Posterior vena cava (tissue), 2 donors: ENCODE measurements at regions not wholly inside any gene's neighbourhood (a gene's known extent, or its start where the extent isn't known, plus 50 kb on each side); places are given as distances from the start of the nearest gene placed in this dataset.
A peak's percentile ranks its signal among the peaks of the same experiment; 100 is the strongest.
"Not testable (repeated sequence)": the region's sequence is repeated elsewhere in the genome, so short reads cannot be mapped to it uniquely, and the experiment has no call there.

Source experiments
- DNase-seq: peaks from one replicate; pipeline ENCODE4 v3.0.0-alpha.2; 2020; ENCODE audit warnings: low spot score
- intact Hi-C, 2 donors: fragments of 100-400 bp; cut with DNase I; formaldehyde crosslinking; loops; one replicate each; pipeline versions ENCODE4 v1.14.1 to v1.14.2; 2022 to 2023
- donor health status: DM: yes; HTN: yes; CAD: no.
- donor health status: DM: yes; HTN: yes; CAD: no.

DNA sequence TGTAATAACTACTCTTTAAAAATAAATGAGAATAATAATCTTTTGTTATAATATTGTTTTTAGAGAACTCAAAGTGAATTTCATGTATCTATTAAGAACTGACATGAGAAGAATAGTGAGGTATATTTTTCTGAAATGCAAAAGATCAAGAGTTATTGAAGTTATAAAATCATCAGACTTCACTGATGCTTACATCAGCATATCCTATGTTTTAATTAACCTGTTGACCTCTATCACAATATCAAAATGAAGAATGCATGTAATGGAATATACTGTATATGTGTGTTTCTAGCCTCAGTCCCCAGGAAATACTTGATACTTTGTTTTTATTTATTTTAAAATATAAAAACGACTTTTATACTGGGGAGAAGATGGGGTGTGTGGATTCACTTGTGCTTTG is 533.1 kb downstream of the KCTD16 start:
- DNase-seq: no peak
- intact Hi-C loops: no loop called here

DNA sequence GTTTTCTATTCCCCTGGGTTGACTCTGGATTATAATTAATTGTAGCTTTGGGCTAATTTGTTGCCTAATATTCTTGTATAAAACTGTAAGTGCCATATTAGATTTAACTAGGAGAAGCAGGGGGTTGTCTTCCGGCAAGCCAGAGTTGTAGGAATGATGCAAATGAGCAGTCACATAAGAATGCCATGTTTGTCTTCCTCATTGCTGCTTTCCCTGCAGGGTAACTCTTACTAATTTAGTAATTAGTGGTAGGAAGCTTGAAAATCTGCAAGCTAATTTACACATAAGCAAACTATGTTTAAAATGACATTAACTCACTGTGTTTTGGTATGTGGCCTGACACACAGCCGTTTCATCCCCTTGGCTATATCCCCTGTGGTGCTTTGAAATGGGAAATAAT is 527.8 kb downstream of the KCTD16 start:
- intact Hi-C loops: no loop called here
- DNase-seq: no peak

DNA sequence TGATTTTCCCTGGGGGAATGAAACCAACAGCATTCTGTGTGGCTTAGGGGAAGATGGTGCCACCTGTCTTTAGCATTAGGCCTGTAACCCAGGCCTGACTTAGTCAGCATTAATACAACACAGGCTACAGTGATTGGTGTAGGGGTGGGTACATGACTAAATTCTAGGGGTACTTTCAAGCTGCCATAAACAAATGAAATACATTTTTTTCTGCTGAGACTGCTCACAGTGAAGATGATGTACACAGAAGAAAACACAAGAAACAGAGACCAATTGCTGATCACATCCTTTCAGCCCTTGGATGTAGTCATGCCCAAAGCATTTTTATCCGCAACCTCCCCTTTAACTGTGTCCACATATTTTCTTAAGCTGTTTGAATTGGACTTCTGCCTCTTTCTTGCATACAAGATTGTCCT is 527.2 kb downstream of the KCTD16 start:
- DNase-seq: no peak
- intact Hi-C loops: no loop called here

DNA sequence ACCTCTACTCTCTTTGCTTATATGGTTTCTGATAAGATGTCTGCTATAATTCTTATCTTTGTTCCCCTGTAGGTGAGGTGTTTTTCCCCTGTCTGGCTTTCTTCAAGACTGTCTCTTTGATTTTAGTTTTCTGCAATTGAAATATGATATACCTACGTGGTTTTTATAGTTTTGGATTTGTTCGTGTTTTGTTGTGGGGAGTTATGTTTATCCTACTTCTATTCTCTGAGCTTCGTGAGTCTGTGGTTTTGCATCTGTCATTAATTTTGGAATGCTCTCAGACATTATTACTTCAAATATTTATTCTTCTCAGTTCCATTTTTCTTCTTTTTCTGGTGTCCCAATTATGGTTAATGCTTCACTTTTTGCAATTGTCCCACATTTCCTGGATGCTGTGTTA is 521.3 kb downstream of the KCTD16 start:
- DNase-seq: no peak
- intact Hi-C loops: no loop called here

DNA sequence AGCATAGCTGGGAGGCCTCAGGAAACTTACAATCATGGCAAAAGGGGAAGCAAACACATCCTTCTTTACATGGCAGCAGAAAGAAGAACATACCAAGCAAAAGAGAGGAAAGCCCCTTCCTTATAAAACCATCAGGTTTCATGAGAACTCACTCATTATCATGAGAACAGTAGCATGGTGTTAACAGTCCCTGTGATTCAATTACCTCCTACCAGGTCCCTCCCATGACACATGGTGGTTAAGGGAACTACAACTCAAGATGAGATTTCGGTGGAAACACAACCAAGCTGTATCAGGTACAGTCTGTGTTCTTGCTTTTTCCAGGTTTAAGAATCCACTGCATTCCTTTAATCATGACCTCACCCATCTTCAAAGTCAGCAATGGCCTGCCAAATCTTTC is 514.2 kb downstream of the KCTD16 start:
- DNase-seq: no peak
- intact Hi-C loops: no loop called here

DNA sequence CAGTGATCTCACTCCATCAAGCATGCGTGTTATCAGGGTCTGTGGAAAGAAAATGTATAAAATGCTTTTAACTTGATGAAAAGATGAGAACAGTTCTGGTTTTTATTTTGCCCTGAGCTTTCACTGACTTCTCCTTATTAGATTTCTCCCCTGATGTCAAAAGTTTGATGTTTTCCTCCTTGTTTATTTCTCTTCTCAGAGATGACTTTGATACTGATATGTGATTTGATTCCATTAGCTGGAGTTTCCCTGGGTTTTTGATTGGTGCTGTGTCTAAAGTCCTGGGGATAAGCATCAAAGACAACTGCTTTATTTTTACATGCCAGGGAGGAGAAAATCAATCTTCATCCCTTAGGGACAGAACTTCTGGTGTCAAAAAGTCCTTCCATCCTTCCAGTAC is 510.0 kb downstream of the KCTD16 start:
- intact Hi-C loops: no loop called here
- no peak for DNase-seq

DNA sequence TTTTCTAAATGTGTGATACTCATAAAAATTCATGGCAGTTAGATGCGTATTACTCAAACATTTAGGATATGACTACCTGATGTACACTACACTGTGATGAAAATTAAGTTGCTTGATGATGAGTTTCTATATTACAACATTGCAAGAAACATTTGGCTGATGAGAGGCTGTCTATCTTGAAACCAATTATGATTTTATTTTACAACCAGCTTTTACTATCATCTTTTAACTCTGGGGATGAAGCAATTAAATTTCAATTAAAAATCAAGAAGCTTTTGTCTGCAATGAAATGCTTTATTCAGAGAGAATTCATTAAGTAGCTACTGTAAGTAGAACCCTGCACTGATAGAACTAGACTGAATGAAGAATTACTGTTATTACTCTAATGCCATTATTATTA is 500.4 kb downstream of the KCTD16 start:
- DNase-seq: no peak
- intact Hi-C loops: no loop called here

DNA sequence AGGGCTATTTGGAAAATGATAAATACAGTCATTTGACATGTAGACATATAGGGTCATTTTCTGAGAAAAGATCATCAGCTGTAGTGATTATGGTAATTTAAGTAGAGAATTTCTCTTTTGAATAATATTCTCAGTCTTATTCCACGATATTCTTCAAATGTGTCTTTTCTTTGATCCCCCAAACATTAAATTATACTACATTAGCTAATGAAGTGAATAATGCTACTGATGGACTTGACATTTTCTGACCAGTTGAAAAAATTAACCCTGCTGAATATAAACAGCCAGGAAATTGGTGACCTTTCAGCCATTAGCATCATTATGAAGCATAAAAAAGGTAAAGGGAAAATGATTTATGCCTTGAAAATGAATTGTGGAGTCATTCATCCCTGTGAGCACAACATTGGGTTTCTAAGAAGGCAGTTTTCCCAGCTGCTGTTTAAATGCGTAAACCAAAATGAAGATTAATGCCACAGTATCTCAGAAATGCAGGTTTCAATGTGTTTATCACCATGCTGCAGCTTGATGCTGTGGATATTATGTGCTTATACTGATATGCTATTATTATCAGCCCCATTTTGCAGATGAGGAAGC is 489.1 kb downstream of the KCTD16 start:
- intact Hi-C loops: no loop called here
- DNase-seq: no peak

DNA sequence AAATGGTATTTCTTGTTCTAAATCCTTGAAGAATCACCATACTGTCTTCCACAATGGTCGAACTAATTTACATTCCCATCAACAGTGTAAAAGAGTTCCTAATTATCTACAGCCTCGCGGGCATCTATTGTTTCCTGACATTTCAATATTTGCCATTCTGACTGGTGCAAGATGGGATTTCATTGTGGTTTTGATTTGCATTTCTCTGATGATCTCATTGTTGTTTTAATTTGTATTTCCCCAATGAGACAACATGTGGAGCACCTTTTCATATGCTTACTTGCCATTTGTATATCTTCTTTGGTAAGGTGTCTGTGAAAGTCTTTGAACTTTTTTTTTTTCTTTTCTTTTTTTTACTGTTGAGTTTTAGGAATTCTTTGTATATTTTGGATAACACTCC is 473.6 kb downstream of the KCTD16 start:
- no peak for DNase-seq
- intact Hi-C loops: no loop called here

DNA sequence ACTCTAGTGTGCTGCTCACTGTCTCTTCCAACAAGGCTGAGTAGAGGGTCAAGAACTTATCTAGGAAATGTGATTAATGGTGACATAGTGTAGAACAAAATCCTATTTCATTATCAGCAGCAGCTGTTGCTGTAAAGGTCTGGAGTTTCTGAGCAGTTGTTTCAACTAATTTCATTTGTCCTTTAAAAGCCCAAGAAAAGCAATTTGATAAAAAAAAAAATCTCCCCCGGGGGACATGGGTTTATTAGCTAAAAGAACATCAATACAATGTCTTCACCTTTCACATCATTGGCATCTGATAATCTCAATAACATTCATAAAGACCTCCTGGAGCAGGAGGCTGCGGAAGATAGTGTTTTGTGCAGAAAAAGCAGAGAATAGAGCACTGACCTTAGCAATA is 468.1 kb downstream of the KCTD16 start:
- intact Hi-C loops: no loop called here
- no peak for DNase-seq

DNA sequence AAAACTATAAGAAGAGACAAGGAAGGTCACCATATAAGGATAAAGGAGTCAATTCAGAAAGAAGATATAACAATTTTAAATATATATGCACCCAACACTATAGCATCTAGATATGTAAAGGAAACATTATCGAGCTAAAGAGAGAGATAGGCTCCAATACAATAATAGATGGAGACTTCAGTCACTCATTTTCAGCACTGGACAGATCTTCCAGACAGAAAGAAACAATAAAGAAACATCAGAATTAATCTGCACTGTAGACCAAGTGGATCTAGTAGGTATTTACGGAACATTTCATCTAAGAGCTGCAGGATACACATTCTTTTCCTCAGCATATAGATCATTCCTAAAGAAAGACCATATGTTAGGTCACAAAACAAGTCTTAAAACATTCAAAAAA is 463.5 kb downstream of the KCTD16 start:
- intact Hi-C loops: no loop called here
- no peak for DNase-seq

DNA sequence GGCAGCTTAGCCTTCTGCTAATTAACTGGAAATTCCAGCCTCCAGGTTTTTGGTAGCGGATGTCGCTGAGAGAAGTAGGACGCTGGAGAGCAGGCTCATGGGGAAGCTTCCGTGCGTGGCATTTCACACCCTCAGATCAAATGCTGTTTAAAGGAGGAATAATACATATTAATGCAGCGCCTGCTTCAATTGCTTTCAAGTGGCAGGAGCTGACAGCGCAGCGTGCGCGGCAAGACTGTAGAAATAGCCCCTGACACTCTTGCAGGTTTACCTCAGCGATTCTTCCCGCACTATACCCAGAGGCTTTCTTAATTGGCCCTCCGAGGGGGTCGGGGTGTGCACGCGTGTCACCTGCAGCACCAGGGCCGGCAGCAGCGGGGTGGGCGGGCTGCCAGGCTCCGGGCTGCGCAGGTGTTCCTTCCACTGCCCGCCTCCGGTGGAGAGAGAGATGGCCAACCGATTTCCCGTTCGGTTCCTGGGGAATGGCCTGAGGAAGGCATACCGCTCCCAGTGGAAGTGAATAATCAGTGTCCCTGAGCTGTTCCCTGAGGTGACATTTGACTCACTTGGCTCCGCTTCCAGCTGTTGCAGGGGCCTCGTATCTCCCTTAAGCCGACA is 427.9 kb downstream of the KCTD16 start:
- intact Hi-C loops: no loop called here
- no peak for DNase-seq

DNA sequence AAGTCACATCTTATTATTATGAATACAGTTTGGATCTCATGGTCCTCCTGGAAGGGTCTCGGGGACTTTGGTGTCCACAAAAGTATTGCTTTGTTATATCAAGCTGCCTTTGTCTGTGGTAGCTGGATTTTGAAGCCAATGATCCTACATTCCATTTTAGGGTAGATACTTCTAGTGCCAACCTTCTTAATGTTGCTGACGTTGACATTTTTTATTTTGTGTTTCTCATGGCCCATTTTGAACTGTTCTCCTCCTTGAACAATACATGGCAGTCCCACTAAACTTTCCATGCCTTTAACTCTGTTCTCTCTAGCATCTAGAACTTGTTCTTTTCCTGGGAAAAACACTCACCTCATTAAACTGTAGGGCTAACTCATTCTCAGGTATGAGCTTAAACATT is 425.8 kb downstream of the KCTD16 start:
- intact Hi-C loops: no loop called here
- no peak for DNase-seq

DNA sequence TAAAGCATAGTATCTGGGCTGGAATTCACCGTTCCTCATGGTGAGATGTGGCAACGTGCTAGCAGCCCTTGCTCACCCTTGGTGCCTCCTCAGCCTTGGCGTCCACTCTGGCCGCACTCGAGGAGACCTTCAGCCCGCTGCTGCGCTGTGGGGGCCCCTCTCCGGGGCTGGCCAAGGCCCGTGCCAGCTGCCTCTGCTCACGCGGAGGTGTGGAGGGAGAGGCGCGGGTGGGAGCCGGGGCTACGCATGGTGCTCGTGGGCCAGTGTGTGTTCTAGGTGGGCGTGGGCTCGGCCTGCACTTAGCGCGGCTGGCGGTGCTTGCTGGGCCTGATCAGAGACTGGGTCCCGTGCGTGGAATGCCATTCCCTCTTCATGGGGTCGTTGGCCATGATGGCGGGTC is 424.2 kb downstream of the KCTD16 start:
- intact Hi-C loops: no loop called here
- peak; percentile 74 for DNase-seq

DNA sequence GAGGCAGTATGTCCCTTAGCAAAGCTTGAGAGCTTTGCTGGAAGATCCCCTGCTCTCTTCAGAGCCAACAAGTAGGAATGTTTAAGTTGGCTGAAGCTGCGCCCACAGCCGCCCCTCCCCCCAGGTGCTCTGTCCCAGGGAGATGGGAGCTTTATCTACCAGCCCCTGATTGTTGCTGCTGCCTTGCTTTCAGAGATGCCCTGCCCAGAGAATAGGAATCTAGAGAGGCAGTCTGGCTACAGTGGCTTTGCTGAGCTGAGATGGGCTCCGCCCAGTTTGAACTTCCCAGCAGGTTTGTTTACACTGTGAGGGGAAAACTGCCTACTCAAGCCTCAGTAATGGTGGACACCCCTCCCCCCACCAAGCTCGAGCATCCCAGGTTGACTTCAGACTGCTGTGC is 423.6 kb downstream of the KCTD16 start:
- intact Hi-C loops: not testable (repeated sequence)

DNA sequence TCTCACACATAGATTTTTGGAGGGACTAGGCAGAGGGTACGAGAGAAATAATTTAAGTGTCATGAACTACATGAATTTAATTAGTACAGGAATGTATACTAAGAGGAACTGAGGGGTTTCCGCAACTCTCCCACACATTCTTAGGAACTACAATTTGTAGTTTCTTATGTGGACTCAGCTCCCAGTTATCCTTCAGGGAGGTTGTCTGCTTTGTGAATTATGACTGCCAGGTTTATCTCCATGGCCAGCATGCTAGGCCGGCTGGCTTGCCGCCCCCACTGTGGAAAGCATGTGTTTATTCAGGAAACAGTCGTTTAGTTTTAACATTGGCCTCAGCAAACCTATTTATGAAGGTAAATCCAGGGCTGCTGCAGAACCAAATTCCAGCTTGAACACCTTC is 415.0 kb downstream of the KCTD16 start:
- intact Hi-C loops: no loop called here
- no peak for DNase-seq

More for the DNA sequence above, 423.6 kb downstream of the KCTD16 start:
- DNase-seq: not testable (repeated sequence)

DNA sequence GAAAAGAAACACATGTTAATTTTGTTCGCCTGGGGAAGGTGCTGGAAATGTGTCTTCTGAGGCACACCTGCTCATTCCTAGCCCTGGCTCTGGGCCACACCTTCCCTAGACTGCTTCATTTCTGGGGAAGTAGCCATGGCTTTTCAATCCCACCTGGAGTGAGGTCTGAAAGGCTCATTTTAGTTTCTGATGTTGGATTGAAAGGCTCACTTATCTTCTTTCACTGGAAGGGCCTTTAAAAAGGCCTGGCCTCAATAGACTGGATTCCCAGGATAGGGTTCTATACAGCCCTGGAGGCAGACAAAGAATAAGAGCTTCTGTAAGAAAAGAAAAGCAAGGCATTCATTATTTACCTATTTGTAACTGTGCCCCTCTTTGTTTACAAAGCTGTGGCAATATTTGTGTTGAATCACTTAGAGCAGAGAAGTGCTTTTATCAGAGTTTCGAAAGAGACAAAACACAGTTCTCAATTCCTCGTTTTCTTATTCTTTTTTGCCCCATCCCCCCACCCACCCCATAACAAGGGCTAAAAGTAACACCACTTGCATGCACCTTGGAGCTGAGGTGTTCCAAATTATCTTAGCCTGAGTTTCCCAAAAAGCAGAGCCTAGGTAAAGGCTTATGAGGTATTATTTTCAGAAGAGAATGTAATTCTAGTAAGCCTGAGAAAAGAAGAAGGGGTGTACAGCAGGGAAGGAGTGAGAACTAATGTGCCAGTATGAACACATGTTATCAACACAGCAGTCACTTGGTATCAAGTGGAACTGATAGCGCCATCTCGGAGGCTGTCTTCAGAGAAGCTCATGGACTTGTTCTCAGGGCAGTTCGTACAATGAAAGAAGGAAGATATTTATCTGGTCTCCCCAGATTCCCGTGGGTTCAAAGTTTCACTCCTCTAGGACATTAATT is 413.1 kb downstream of the KCTD16 start:
- intact Hi-C loops: no loop called here
- DNase-seq: no peak

DNA sequence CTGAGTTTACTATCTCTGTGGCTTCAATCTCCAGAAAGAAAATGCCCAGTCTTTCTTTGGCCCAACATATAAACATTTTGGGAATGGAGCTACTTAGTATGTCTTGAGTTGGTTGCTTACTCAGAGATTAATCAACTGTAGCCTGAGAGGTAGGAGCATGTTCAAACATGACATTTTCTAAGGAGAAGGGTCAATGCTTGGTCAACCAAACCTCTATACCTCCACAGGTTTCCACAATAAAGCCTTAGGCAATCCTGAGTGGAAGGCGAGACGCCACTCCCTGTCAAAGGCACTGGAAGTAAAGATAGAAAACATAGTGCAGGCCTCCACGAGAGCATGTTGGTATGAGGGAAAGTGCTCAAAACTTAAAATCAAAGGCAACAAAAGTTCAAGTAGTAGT is 411.4 kb downstream of the KCTD16 start:
- intact Hi-C loops: no loop called here
- DNase-seq: no peak

DNA sequence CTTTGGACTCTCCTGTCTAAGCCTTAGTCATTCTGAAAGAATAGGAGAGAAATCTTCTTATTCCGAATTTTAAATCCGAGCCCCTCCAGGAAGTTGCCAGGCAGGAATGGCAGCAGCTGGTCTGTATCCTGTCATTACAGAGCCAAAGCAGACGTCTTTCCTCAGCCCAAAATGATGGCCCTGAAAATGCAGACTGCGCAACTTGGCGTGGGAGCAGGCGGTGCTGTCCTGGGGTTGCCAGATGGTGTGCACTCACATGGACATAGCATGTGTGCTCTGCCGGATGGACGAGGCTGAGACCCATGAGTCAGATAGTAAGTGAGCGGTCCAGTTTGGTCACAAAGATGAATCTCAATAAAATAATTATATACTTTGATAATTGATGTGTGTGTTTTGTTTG is 410.4 kb downstream of the KCTD16 start:
- DNase-seq: no peak
- intact Hi-C loops: no loop called here

DNA sequence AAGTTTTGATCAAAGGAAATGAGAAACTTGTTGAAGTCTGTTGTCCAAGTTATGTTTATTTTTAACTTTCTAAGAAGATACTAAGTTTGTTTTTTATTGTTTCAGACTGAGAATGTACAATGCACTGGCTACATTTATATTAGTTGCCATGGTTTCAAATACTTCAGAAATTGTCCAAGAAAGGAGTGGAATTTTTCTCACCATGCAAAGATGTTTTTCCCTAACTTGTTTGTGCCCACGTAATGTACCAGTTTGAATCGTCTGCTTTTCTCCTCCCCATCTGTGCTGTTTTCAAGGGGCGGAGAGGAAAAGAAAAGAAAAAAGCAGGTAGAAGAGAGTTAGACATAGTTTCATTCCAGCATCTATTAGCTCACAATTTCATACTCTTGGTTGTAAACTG is 407.0 kb downstream of the KCTD16 start:
- intact Hi-C loops: no loop called here
- DNase-seq: no peak

DNA sequence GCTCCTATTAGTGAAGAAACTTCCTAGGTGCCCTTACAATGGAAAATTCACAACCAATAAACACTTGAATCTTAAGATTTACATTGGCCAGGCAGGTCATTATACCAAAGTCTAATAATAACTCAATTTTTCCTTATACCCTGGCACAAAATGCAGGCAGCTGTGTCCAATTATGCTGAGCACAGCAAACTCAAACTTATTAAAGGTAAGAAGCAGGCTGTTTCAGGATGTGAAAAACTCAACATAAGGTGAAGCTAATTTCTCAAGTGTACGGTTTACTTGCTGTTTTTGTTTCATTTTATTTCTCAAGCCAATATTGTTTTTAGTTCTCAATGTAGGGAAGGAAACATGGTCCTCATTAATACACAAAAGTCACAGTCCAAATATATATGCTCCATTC is 405.1 kb downstream of the KCTD16 start:
- no peak for DNase-seq
- intact Hi-C loops: no loop called here
